IMR-90 (cell line): ENCODE measurements at regions not wholly inside any gene's neighbourhood (a gene's known extent, or its start where the extent isn't known, plus 50 kb on each side); places are given as distances from the start of the nearest gene placed in this dataset.
"Not testable (repeated sequence)": the region's sequence is repeated elsewhere in the genome, so short reads cannot be mapped to it uniquely, and the experiment has no call there.

Source experiments
- CTCF ChIP-seq: conservative IDR thresholded peaks from 2 replicates; pipeline ENCODE4 v1.5.1; 2012; ENCODE audit warnings: mild to moderate bottlenecking, low read depth, low read length, improper control_type of control experiment
- POLR2A ChIP-seq: IDR thresholded peaks from 2 replicates; pipeline ENCODE4 v1.6.1; 2012; ENCODE audit warnings: mild to moderate bottlenecking, low read depth, low read length
- RAD21 ChIP-seq: IDR thresholded peaks from 2 replicates; pipeline ENCODE4 v1.6.1; 2012; ENCODE audit warnings: low read length, improper control_type of control experiment
- RCOR1 ChIP-seq: IDR thresholded peaks from 2 replicates; pipeline ENCODE4 v1.6.1; 2012; ENCODE audit warnings: mild to moderate bottlenecking, low read length, improper control_type of control experiment; ENCODE audit not compliant: insufficient replicate concordance
- RFX5 ChIP-seq: IDR thresholded peaks from 2 replicates; pipeline ENCODE4 v1.8.0; 2012; ENCODE audit warnings: low read depth, mild to moderate bottlenecking, low read length, moderate library complexity
- USF2 ChIP-seq: fragments of 150-350 bp; IDR thresholded peaks from 2 replicates; pipeline ENCODE4 v1.6.1; 2017; ENCODE audit warnings: mild to moderate bottlenecking, antibody characterized with exemption, low read length, low read depth

GRCh38 chr5:14020944-14021343 lies 76.5 kb upstream of the DNAH5 start:
- TF ChIP-seq RAD21, RCOR1, POLR2A, CTCF, USF2, RFX5: not testable (repeated sequence)
